Germinal center (tissue), 1 donor: ENCODE measurements at regions not wholly inside any gene's neighbourhood (a gene's known extent, or its start where the extent isn't known, plus 50 kb on each side); places are given as distances from the start of the nearest gene placed in this dataset.

Experiments used
- DNase-seq: peaks from one replicate; pipeline ENCODE4 v3.0.0; 2012; ENCODE audit warnings: mixed read lengths, low spot score

DNA sequence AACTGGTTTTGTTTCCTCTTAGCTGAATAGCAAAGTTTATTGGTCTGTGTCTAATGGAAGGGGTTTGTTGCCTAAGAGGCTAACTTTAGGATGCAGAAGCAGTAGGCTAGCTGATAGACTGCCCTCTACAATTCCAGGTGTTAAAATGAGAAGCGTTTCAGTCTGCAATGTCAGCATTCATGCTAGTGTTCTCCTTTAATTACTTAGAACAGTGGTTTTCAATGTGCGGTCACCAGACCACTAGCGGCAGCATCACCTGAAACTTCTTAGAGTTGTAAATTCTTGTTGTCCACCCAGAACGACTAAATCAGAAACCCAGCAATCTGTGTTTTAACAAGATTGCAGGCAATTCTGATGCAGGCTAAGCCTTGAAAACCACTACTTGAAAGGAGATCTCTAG is 392.9 kb downstream of the IPMK start:
- DNase-seq: no peak

DNA sequence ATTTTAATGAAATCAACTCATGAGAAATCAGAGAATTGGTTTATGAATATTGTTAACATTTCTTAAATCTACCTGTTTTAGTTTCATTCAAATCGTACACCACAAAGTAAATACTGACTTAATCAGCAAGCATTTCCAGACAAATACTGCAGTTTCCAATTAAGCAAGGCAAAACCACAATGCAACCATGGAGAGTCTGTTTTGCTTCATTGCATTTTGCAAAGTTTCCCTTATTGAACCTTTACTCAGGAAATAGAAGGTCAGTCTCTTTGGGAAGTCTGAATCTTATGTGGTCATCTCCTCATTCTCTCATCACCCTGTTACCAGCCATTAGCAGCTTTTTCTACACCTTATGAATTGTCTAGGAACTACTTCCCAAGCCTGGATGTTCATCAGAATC is 400.5 kb downstream of the IPMK start:
- no peak for DNase-seq

DNA sequence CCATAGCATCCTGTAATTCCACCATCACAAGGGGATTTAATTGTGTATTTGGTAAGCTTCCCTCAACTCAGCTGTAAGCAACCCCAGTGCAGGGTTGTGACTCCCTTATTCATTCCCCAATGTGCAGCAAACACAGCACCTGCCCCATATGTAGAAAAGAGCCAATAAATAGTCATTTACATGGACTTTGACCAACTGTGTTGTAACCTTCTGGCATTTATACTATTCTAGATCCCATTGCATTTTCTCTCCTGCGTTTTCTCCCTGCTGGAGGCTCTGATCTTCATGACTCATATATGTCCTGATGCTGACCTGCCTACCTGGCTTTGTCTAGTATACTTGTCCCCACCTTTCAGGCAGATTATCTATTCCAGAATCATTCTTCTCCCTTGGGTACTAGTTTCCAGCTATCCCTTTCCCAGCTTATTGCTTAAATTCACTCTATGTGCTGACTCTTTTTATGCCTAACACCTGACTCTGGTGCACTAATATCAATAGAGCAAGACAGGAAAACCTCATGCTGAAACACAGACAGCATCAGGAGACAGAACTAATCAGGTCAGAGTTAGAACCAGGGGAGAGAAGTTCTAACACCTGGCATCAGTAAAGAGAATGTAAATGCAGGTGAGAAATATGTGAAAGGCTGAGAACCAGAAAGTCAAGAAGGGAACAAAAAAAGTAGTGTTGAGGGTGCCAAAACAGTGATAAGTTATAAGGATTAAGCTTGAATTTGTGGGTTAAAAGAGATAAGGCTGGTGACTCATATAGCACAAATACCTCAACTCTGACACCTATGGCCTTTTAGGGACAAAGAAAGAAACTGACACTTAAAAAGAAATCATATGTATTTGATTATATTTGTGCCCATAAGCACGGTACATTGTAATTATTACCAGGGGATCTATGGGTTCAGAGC is 402.7 kb downstream of the IPMK start:
- DNase-seq: no peak

DNA sequence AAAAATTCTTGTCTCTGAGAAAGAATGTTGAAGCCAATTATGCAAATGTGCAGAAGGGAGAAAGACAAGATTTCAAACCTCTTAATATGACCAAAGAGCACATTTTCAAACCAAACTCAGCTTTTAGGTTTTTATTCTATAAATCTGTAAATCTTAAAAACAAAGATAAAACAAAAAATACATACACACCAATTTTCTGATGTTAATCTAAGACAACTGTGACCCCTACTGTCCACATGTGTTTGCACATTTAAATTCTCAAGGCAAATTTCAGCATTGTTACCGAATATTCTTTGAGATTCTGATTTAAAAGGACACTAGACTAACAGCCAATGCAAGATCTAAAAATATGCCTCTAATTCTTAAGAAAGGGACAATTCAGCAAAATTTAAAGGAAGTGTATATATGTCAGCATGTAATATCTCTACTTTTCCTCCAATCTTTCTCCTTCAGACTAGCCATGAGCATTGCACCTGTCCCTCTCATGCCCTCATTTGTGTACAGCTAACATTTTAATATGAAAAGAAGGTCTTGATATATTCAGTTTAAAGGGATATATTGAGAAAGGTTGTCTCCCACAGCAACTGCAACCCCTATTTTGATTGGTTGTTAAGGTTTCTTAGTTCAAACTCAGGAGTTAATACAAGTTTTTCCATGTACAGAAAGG is 417.9 kb downstream of the IPMK start:
- DNase-seq: no peak

DNA sequence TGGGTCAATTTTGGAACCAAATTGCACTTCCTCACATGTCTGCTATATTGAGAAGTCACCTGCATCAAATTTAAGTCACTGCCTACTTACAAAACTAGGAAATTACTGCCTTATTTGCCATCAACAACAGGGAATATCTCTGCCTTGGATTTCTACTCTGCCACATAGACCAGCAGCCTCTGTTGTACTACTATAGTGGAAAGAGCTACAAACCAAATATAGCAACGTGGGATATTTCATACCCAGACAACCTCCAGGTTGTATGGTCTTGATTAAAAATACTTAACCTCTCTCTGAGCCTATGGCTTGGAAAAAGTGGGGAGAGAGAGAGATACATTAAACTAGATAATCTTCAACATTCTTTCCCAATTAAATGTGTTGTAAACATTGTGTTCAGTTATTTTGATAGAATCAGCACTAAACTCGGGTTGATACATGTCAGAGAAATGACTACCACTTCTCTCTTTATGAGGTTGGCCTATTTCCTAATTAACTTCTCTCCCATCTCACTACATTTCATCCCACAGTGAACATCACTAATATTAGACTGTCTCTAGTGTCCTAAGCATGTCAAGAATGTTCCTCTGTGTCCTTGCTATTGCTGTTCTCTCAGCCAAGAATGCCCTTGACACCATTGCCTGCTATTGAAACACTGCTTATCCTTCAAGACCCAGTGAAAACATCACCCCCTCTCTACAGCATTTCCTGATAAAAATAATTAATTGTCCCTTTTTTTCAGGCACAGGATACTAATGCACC is 421.2 kb downstream of the IPMK start:
- no peak for DNase-seq

DNA sequence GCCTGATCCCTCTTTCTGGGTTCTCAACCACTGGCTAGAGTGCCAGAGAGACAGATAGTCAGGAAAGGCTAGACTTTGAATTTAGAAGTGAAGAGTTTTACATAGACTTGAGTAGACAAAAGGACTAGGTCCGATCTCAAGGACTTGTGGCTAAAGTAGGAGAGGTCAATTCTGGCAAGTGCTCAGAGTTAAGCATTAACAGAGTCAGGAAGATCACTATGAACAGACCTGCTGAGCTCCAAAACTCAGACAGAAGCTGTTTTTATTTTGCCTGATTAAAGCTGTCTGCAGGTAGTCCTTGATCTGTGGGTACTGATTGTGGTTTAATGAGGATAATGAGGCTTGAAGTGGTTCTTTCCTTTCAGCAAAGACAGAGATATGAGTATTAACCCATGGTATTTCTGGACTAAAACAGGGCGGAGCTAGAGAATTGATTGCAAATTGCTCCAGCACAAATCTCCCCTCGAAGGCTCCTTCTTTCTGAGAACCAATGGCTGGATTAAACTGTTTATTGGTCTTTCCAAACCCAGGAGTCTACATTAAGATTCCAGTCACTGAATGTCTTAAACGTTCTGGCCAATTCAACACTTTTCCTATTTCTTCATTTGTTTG is 423.2 kb downstream of the IPMK start:
- DNase-seq: no peak

DNA sequence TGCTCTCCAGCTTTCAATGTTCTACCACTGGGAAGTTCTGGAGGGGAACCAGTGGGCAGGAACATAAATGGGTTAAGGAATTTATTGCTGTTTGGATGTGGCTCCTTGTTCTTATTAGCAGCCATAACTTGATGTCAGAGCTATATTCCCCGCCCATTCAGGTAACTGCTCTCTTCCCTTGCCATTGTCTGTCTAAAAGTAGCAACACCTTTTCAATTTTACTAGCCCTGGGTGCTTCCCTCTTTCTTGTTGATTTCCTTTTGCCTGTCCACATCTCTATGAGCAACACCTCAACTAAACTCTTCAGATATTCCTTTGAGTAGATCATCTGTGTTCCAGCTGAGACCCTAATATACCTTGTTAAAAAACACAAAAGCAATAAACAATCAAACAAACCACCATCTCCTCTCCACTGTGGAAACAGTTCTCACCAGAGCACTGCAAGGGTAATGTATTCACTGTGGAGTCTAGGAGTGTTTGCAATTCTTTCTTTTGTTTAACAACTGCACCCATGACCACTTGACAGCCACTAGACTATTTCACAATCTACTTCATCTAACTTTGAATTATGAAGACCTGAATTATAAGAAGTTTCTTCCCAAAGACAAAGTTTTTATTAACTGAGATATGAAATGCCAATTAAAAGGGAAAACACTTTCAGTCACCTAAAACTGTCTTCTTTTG is 436.7 kb downstream of the IPMK start:
- no peak for DNase-seq

DNA sequence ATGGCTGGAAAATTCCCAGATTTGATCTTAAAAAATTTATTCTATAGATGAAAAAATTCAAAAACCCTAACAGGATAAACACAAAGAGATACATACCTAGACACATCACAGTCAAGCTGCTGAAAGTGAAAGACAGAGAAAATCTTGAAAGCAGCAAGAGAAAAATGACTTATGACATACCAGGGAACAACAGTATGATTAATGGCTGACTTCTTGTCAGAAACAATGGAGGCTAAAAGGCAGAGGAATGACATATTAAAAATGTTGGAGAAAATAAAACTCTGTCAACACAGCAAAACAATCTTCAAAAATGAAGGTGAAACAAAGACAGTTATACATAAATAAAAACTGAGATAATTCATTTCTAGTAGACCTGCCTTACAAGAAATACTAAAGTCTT is 442.7 kb downstream of the IPMK start:
- no peak for DNase-seq

DNA sequence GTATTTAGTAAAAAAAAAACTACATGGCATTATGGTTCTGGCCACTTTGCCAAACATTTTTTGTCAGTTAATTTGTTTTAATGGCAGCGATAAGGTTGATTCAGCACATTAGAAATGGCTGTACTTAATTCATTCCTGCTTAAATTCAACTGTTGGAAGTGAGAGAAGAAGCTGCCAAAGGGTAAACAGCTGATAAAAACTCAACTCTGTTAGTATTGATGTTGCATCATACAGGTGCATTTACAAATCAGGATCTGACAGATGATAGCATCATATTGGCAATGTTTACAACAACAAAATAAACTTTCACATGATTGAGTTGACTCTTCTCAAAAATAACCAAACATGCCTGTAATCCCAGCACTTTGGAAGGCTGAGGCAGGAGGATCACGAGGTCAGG is 444.3 kb downstream of the IPMK start:
- DNase-seq: no peak

DNA sequence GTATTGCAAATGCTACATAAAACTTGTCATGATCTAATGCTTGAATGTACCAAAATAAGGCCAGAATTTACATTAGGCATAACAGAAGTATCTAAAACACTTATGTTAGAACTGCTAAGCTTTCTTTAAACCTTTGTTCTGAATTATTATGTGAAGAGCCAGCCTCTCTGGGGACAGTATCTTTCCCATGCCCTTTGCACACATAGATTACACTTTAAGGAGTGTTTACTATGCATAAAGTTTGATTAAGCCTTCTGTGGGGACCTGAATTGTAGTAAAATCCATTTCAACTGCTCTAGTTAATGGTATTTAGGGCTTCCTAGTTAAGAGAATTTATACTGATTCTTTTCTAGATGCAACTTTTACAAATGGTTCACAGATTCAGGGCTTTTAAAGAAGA is 444.7 kb downstream of the IPMK start:
- no peak for DNase-seq

DNA sequence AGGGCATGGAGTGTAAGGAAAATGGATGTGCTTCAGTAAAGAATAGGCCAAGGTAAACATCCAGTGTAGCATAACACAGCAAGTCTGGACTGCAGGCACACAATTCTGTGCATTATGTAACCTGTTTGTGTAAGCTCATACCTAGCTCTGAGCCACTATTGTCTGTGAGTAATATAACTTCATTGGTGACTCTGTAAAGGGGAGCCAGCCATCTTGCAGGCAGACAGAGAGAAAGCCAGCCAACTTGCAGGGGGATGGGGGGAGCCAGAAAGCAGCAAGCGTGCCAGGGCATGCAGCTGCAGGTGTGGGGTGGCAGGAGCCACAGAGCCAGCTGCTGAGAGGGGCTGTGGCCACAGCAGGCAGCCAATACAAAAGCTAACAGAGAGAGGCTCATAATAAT is 449.2 kb downstream of the IPMK start:
- DNase-seq: no peak

DNA sequence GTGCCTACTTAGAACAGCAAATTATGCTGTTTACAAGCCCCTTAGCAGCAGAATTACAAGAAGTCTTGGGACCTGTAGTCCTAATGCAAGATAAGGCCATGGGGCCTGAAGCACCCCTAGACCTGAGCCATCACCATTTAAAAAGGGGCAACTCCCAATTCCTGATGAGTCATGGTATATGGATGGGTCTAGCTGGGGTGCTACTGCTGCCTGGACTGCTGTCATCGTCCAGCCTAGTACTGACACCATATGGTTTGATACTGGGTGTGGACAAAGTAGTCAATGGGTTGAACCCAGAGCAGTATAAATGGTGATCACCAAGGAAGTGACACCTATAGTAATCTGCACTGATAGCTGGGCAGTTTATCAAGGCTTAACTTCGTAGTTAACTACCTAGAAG is 450.0 kb downstream of the IPMK start:
- DNase-seq: no peak

DNA sequence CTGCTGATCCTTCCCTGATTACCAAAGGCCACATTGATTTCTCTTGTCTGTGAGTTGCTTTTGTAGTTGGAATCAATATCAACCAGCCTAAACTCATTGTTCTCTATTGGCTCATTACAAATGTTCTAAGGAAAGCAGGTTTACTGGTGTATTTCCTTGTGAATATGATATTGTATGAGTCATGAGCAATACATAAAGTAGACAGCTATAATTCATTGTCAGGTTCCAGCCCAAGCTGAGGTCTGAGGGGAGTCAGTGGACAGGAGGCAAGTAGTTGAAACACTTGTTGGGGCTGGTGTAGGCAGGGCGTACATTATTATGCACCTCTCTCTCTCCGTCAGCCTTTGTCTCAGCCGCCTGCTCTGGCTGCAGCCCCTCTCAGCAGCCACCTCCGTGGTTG is 451.7 kb downstream of the IPMK start:
- no peak for DNase-seq

DNA sequence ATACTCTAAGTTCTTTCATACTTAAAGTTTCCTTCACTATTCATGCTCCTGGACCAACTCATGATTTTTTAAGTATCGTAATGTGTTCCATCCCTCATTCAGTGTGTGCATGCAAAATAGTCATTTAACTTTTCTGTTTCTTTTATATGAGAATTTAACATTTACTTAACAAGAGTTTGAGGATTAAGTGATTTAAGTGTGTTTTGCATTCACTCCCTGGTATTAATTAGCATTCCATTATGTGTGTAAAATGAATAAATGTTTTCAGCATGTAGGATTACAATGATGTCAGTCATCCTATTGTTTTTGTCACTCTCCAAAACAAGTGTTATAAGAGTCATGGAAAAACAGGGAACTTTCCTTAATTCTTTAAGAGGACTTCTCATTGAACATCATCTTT is 457.7 kb downstream of the IPMK start:
- DNase-seq: no peak

DNA sequence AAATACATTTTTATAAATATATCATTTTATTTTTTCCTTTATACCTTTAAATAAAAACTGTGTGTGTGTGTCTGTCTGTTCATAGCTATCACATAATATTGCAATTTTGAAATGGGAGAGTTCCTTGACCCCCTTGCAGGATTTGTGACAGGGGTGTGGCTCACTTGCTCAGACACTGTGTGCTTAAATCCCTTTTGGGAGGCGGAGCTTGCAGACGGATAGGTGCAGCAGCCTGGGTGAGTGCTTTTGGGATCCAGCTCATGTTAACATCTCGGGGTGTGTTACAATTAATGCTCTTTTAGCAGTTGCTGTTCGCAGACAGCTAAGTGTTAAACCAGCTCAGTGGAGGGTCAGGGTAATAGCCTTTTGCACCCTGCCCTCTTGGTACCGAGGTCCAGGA is 459.8 kb downstream of the IPMK start:
- DNase-seq: no peak

DNA sequence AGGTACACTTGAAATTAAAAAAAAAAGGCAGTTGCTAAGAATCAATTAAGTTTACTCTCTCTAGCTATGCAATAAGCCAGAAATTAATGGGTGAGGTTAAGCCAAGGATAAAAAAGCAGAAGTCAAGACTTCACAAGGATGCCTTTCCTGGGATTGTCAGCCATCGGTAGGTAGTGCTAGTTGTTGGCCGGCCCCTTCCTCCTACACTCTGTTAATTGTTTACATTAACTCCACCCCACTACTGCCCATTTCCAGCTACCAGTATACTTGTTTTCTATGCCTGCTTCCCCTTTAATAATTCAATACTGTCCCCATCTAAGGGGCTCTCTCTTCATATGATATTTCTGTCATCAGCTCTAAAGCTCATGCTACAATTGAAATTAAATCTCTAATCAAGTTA is 461.0 kb downstream of the IPMK start:
- no peak for DNase-seq

DNA sequence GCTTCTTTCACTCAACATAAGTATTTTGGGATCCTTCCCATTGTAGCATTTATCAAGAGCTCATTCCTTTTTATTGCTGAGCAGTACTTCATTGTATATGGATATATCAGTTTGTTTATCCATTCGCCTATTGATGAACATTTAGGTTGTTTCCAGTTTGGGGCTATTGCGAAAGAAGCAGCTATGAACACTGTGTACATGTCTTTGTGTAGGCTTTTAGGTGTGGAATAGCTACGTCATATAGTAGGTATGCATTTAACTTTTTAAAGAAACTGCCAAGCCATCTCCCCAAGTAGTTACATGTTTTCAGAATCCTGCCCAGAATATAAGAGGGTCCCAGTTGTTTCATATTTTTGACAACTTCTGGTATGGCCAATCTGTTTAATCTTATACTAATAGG is 468.1 kb downstream of the IPMK start:
- no peak for DNase-seq

DNA sequence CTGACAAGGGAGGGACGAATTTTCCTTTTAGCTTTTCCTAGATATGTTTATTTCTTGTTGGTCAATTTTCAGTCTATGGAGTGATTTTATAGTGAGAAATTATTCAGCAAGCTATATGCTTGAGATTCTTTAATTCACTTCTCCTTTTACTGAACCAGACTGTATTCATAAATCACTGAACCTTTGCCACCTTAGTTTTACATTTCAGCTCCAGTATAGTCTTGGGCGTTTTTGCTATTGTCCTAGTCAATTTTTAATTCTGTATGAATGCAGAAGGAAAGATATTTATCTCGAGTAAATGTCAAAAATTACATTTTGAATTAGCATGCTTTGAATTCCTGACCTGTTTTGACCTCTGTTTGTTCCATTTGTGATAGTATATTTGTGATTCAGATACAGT is 468.9 kb downstream of the IPMK start:
- DNase-seq: no peak

DNA sequence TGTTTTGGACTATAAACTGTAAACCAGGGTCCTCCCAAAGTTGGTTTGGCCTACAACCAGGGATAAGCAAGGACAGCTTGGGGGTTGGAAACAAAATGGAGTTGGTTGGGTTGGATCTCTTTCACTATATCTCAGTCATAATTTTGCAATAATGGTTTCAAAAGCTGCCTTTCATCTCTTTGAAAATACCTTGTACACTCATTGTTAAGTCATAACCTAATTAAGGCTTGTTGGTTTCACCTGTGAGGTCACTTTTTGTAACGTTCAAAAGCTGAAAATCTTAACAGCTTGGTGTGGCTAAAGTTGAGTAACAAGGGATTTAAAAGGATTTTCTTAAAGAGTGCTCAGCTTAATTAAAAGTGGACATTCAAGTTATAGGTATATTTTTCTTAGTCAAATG is 476.1 kb downstream of the IPMK start:
- no peak for DNase-seq

DNA sequence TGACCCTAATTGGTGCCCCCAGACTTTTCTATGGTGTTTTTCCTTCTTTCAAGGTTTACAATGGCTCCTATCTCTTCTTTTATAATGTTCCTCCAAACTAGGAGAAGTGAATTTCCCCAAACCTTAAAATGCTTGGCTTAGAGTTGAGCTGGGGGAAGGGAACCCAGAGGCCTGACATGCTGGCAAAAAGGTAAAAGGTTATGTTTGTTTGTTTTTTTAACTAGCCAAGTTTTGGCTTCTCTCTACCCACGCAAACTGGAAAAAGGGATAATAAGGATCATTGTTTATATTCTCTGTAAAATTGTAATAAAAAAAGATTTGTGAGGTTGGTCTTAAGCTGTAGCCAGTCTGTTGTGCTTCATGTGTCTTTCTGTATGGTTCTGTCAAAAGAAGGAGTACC is 477.0 kb downstream of the IPMK start:
- DNase-seq: no peak

DNA sequence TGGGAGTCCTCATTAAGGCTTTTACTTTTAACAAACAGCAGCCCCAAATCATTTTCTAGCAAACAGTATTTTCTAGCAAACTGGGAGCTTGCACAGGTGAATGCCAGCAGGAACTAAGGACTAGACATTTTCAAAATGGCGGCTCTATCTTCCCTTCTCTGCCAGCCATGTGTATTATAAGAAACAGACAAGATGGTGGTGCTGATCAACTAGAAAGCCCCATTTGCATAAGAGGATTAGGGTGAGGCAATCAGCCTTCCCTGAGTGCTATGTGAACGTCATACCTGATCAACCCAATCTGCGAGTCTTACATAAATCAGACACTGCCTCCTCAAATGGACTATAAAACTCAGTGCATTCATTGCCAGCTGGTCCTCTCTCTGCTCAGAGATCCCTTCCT is 479.6 kb downstream of the IPMK start:
- DNase-seq: no peak
